Loucy (cell line): ENCODE measurements at regions not wholly inside any gene's neighbourhood (a gene's known extent, or its start where the extent isn't known, plus 50 kb on each side); places are given as distances from the start of the nearest gene placed in this dataset.

ENCODE experiments used
- H2AFZ ChIP-seq: fragments of 200-600 bp; sonication (generic); 2 replicates; pipeline ENCODE4 v1.6.0; 2016; ENCODE audit warnings: antibody characterized with exemption, mild to moderate bottlenecking, low read length, moderate library complexity
- H3F3A ChIP-seq: fragments of 200-600 bp; 2 replicates; pipeline ENCODE4 v1.6.0; 2016; ENCODE audit warnings: antibody characterized with exemption, low read depth, mild to moderate bottlenecking
- H3K27me3 ChIP-seq: fragments of 200-600 bp; sonication (generic); 2 replicates; pipeline ENCODE4 v1.6.1; 2014; ENCODE audit warnings: low read length, mild to moderate bottlenecking; ENCODE audit not compliant: insufficient read depth, poor library complexity, severe bottlenecking
- H3K36me3 ChIP-seq: fragments of 200-600 bp; sonication (generic); 2 replicates; pipeline ENCODE4 v1.6.1; 2016; ENCODE audit warnings: low read length; ENCODE audit not compliant: insufficient read depth
- H3K4me1 ChIP-seq: fragments of 200-600 bp; sonication (generic); 2 replicates; pipeline ENCODE4 v1.5.1; 2014; ENCODE audit warnings: low read length, mild to moderate bottlenecking; ENCODE audit not compliant: insufficient read depth, poor library complexity, severe bottlenecking
- H3K4me2 ChIP-seq: fragments of 200-600 bp; sonication (generic); 2 replicates; pipeline ENCODE4 v1.6.0; 2014; ENCODE audit warnings: antibody characterized with exemption, low read length, low read depth, mild to moderate bottlenecking; ENCODE audit not compliant: poor library complexity, severe bottlenecking
- H3K4me3 ChIP-seq: fragments of 200-600 bp; sonication (generic); 2 replicates; pipeline ENCODE4 v1.5.1; 2014; ENCODE audit warnings: low read length, mild to moderate bottlenecking, mixed read lengths; ENCODE audit not compliant: poor library complexity, severe bottlenecking
- H3K79me2 ChIP-seq: fragments of 200-600 bp; sonication (generic); 2 replicates; pipeline ENCODE4 v1.6.1; 2014; ENCODE audit warnings: low read length; ENCODE audit not compliant: insufficient read depth
- H3K9ac ChIP-seq: fragments of 200-600 bp; sonication (generic); 2 replicates; pipeline ENCODE4 v1.6.0; 2014; ENCODE audit warnings: mild to moderate bottlenecking, low read depth, low read length, moderate library complexity; ENCODE audit not compliant: poor library complexity, severe bottlenecking
- H3K9me2 ChIP-seq: fragments of 200-600 bp; sonication (generic); replicated peaks from 2 replicates; pipeline ENCODE4 v1.6.1; 2016; ENCODE audit warnings: low read depth, low read length, mixed read lengths
- H3K9me3 ChIP-seq: fragments of 200-600 bp; sonication (generic); 2 replicates; pipeline ENCODE4 v1.6.1; 2014; ENCODE audit warnings: mild to moderate bottlenecking, antibody characterized with exemption, low read length, low read depth; ENCODE audit not compliant: insufficient read depth
- H4K20me1 ChIP-seq: fragments of 200-600 bp; sonication (generic); 2 replicates; pipeline ENCODE4 v1.6.0; 2014; ENCODE audit warnings: antibody characterized with exemption, low read length, mild to moderate bottlenecking; ENCODE audit not compliant: insufficient read depth, poor library complexity, severe bottlenecking
- EZH2phosphoT487 ChIP-seq: fragments of 200-600 bp; IDR thresholded peaks from 2 replicates; pipeline ENCODE4 v1.6.1; 2018; ENCODE audit warnings: antibody characterized with exemption, mild to moderate bottlenecking, moderate library complexity, borderline replicate concordance
- TF ChIP-seq, protein P1 (sequence below): fragments of 200-600 bp; sonication (generic); conservative IDR thresholded peaks from 2 replicates; pipeline ENCODE4 v1.5.1; 2014; ENCODE audit warnings: mild to moderate bottlenecking, antibody characterized with exemption, low read length

DNA sequence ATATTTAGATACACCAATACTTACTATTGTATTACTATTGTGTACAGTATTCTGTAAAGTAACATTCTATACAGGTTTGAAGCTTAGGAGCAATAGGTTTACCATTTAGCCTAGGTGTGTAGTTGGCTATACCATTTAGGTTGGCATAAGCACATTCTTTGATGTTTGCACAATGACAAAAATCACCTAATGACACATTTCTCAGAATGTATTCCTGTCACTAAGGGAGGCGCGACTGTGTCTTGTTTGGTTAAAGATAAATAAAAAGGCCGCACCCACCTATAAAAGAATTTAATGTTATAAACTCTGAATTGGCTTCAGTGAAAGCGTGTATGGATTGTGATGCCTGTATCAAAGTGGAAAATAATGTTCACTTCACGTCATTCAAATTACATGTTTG, 1815.4 kb upstream of the CDH6 start:
- Histone ChIP-seq H3K4me3 (no peak overlapping the region), H3K4me2 (no peak overlapping the region), H4K20me1 (no peaks in the 10 kb centered on the region), H3K9me2 (no peaks in the 10 kb centered on the region), H3K36me3 (no peaks in the 10 kb centered on the region), H3F3A (no peaks in the 10 kb centered on the region), H3K4me1 (no peaks in the 10 kb centered on the region), H3K9me3 (no peaks in the 10 kb centered on the region), H3K9ac (no peak overlapping the region), H3K79me2 (no peaks in the 10 kb centered on the region), H2AFZ (no peak overlapping the region), H3K27me3 (no peaks in the 10 kb centered on the region)
- no peak for TF ChIP-seq EZH2phosphoT487
- TF ChIP-seq, protein P1, sequence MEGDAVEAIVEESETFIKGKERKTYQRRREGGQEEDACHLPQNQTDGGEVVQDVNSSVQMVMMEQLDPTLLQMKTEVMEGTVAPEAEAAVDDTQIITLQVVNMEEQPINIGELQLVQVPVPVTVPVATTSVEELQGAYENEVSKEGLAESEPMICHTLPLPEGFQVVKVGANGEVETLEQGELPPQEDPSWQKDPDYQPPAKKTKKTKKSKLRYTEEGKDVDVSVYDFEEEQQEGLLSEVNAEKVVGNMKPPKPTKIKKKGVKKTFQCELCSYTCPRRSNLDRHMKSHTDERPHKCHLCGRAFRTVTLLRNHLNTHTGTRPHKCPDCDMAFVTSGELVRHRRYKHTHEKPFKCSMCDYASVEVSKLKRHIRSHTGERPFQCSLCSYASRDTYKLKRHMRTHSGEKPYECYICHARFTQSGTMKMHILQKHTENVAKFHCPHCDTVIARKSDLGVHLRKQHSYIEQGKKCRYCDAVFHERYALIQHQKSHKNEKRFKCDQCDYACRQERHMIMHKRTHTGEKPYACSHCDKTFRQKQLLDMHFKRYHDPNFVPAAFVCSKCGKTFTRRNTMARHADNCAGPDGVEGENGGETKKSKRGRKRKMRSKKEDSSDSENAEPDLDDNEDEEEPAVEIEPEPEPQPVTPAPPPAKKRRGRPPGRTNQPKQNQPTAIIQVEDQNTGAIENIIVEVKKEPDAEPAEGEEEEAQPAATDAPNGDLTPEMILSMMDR, result no peak

DNA sequence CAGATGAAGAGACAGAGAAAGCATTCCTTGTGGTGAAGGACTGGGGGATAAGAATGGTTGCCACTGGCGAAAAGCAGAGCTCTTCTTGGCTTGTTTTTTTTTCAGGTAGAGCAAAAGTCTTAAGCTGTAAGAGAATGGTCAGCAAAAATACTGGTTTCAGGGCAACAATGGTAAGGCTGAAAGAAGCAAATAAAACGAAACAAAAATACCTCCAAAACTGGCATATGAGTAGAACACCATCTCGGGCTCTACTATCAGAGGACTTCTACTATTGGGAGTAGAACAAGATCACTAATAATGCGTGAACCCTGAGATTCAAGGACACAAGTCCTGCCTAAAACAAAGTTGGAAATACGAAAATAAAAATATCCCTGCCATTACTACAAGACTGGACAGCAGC, 1823.2 kb upstream of the CDH6 start:
- no peaks in the 10 kb centered on the region for H3F3A ChIP-seq
- no peaks in the 10 kb centered on the region for H3K9me3 ChIP-seq
- no peaks in the 10 kb centered on the region for H3K36me3 ChIP-seq
- H3K4me2 ChIP-seq, result no peak overlapping the region
- TF ChIP-seq, protein P1, result no peak
- TF ChIP-seq EZH2phosphoT487, result no peak
- no peaks in the 10 kb centered on the region for H3K79me2 ChIP-seq
- H4K20me1 ChIP-seq, result no peaks in the 10 kb centered on the region
- no peak overlapping the region for H2AFZ ChIP-seq
- no peaks in the 10 kb centered on the region for H3K27me3 ChIP-seq
- H3K4me1 ChIP-seq, result no peaks in the 10 kb centered on the region
- H3K9ac ChIP-seq, result no peak overlapping the region
- H3K4me3 ChIP-seq, result no peak overlapping the region
- no peaks in the 10 kb centered on the region for H3K9me2 ChIP-seq

GRCh38 chr5:29367176-29367833, 1826.2 kb upstream of the CDH6 start:
- no peak overlapping the region for H3K4me3 ChIP-seq
- H3K4me1 ChIP-seq, result no peaks in the 10 kb centered on the region
- H2AFZ ChIP-seq, result no peak overlapping the region
- no peaks in the 10 kb centered on the region for H4K20me1 ChIP-seq
- no peaks in the 10 kb centered on the region for H3K9me3 ChIP-seq
- H3K79me2 ChIP-seq, result no peaks in the 10 kb centered on the region
- TF ChIP-seq, protein P1, result no peak
- TF ChIP-seq EZH2phosphoT487, result no peak
- H3F3A ChIP-seq, result no peaks in the 10 kb centered on the region
- no peaks in the 10 kb centered on the region for H3K27me3 ChIP-seq
- no peaks in the 10 kb centered on the region for H3K36me3 ChIP-seq
- H3K9ac ChIP-seq, result no peak overlapping the region
- H3K4me2 ChIP-seq, result no peak overlapping the region
- H3K9me2 ChIP-seq, result no peaks in the 10 kb centered on the region
